ENCODE measurements at regions not wholly inside any gene's neighbourhood (a gene's known extent, or its start where the extent isn't known, plus 50 kb on each side); places are given as distances from the start of the nearest gene placed in this dataset.

DNA sequence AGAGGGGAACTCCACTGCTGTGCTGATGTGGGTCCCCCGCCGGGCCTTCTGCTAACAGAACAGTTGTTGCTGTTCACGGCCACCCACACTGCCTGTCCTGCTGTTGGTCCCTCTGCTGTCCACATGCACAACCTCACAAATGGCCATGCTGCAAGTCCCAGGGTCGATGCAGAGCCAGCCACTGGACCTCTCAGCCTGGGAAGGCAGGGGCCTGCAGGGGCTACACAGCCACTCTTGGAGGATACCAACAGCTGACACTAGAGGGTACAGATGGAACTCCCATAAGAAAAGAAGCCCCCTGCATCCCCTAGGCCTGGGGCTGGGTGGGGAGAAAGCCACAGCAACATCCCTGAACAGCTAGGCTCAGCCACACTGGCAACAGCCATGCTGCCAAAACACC, 104.4 kb upstream of the IQSEC1 start:
- TF ChIP-seq POLR2A (IDR thresholded peaks at IDR 0.05; ENCODE audit: low read depth, low read length) (no peak), TAF1 (IDR thresholded peaks at IDR 0.05; ENCODE audit: low read depth, low read length) (no peak), SPI1 (IDR thresholded peaks at IDR 0.05; ENCODE audit: low read depth, low read length) (no peak), POLR2AphosphoS5 (IDR thresholded peaks at IDR 0.05; ENCODE audit: low read depth, low read length) (no peak)
